Uterus (tissue), 2 donors: ENCODE measurements at regions not wholly inside any gene's neighbourhood (a gene's known extent, or its start where the extent isn't known, plus 50 kb on each side); places are given as distances from the start of the nearest gene placed in this dataset.

Experiments used
- POLR2A ChIP-seq, 2 donors: fragments of 450-650 bp; IDR thresholded peaks; one replicate each; pipeline ENCODE4 v1.6.1; 2016; ENCODE audit warnings: antibody characterized with exemption in 2 of 2, mild to moderate bottlenecking in 1 of 2, moderate library complexity in 1 of 2
- TF ChIP-seq, protein P1 (sequence below), 4 experiments: fragments of 200-600 bp in 2 of 4; fragments of 450-650 bp in 2 of 4; sonication (generic) in 2 of 4; IDR thresholded peaks; one replicate each; pipeline ENCODE4 v1.5.1; 2016 to 2019; ENCODE audit warnings: antibody characterized with exemption in 4 of 4, mild to moderate bottlenecking in 2 of 4, moderate library complexity in 1 of 4

DNA sequence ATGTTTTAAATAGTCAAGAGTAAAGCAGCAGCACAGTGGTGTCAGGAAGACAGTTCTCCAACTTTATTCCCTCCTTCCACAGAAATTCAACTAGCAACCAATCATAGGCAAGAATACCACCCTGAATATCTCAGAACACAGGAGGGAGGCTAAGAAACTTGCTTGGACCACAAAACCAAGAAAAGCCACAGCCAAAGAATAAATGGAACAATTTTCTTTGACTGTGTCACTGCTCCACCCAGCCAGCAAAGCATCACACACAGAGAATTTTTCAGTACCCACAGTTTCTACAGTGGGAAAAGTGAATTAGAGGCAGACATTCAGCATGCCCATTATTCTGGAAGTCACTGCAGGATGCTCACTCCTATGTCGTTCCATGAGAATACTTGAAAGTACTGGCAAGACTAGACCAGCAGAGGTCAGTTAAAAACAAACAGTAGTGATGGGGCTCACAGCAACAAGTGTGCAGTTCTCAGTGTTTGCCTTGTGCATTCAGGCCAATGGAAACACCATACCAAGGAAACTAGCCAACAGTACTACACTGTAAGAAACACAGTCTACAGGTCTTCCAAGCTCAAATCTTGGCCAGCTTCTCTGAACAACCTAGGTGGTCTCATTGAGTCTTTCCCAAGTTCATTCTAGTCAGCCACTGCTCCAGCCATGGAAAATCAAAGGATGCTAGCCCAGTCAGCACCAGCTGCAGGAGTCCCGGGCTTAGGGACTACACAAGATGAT is 56.8 kb upstream of the FOXG1 start:
- TF ChIP-seq, protein P1, sequence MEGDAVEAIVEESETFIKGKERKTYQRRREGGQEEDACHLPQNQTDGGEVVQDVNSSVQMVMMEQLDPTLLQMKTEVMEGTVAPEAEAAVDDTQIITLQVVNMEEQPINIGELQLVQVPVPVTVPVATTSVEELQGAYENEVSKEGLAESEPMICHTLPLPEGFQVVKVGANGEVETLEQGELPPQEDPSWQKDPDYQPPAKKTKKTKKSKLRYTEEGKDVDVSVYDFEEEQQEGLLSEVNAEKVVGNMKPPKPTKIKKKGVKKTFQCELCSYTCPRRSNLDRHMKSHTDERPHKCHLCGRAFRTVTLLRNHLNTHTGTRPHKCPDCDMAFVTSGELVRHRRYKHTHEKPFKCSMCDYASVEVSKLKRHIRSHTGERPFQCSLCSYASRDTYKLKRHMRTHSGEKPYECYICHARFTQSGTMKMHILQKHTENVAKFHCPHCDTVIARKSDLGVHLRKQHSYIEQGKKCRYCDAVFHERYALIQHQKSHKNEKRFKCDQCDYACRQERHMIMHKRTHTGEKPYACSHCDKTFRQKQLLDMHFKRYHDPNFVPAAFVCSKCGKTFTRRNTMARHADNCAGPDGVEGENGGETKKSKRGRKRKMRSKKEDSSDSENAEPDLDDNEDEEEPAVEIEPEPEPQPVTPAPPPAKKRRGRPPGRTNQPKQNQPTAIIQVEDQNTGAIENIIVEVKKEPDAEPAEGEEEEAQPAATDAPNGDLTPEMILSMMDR (IDR thresholded peaks at IDR 0.05), result no peak
- TF ChIP-seq POLR2A (IDR thresholded peaks at IDR 0.05), result no peak
